ENCODE measurements at regions not wholly inside any gene's neighbourhood (a gene's known extent, or its start where the extent isn't known, plus 50 kb on each side); places are given as distances from the start of the nearest gene placed in this dataset.
A peak's percentile ranks its signal among the peaks of the same experiment; 100 is the strongest.

- WGBS (ENCODE audit: insufficient coverage, insufficient replicate concordance, low lambda C conversion rate, missing lambda C conversion rate) = 6% methylated on average over 1 of the region's 1 CpG
- ChIA-PET POLR2A (no interaction called here), RAD21 (ENCODE audit: unreplicated experiment) (no interaction called here), CTCF (no interaction called here), SMC1A (ENCODE audit: uncharacterized antibody, unreplicated experiment) (interaction anchor here (0.9 kb wide), 1 partner anchor 11 kb away, joined by 3 read pairs; no protein-coding TSS in a partner anchor)
- FAIRE-seq = no peak
- Histone ChIP-seq H4K20me1 (ENCODE audit: control insufficient read depth, insufficient read depth) (no peaks in the 10 kb centered on the region), H3K36me3 (ENCODE audit: control insufficient read depth in 2 of 2, insufficient read depth in 2 of 2, low read length in 1 of 2) (no peaks in the 10 kb centered on the region), H3K4me1 (ENCODE audit: control insufficient read depth, insufficient read depth, low read length) (no peaks in the 10 kb centered on the region), H3K4me2 (ENCODE audit: control insufficient read depth, insufficient read depth) (no peak overlapping the region), H3K27ac (ENCODE audit: control insufficient read depth, insufficient read depth) (no peak overlapping the region), H3K27me3 (replicated peaks in 1 of 2; ENCODE audit: control insufficient read depth in 2 of 2, insufficient read depth in 2 of 2, low read length in 1 of 2) (no peaks in the 10 kb centered on the region), H2AFZ (ENCODE audit: control insufficient read depth, low read depth, low read length) (no peak overlapping the region), H3K9me3 (replicated peaks; ENCODE audit: control insufficient read depth, insufficient read depth, low read length) (no peaks in the 10 kb centered on the region), H3K9ac (ENCODE audit: control insufficient read depth, insufficient read depth, low read length) (no peak overlapping the region), H3K79me2 (ENCODE audit: control insufficient read depth, insufficient read depth, low read length) (no peaks in the 10 kb centered on the region), H3K4me3 (no peak overlapping the region)
- DNase-seq (ENCODE audit: low read depth, low spot score) = no peak
- in situ Hi-C loops (cut with MboI) = no loop called here
- no peak for ATAC-seq
- intact Hi-C loops (cut with micrococcal nuclease; ENCODE audit: unreplicated experiment) = no loop called here
- TF ChIP-seq CHD4 (IDR thresholded peaks at IDR 0.05) = no peak
- no TSS peak for BruUV-seq (replicated peaks)
These were observed 208.2 kb downstream of the TFEC start for GRCh38 chr7:115822380-115822779.

DNA sequence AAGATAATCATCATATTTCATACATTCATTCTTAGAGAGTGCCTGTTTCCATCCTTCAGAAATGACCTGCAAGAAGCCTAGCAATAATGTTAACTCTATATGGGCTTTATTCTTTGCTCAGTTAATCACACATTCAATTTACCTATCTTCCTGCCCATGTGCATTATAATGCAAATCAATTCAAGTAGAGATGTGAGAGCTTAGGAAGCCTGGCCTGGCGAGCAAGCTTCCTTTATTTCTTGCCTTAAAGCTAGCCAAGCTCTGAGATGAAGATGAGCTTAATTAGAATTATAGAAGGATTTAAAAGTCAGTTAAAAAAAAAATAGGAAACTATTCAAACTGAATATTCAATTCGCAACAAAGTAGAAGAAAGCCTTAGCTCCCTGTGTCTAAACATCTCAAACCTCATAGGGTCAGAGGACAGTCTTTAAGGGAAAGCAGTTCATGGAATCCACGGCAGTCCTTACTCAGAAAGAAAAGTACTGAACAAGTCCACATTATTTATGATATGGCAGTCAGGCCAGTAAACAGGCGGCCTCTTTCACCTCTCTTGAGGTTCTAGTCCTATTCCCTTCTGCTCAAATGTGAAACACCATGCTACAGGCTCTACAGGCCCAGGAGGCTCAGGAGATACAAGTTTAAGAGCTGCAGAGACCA, 214.1 kb downstream of the TFEC start:
- Histone ChIP-seq H3K4me2 (ENCODE audit: control insufficient read depth, insufficient read depth) (no peak overlapping the region), H3K27ac (ENCODE audit: control insufficient read depth, insufficient read depth) (no peak overlapping the region), H3K27me3 (replicated peaks in 1 of 2; ENCODE audit: control insufficient read depth in 2 of 2, insufficient read depth in 2 of 2, low read length in 1 of 2) (no peaks in the 10 kb centered on the region), H3K4me1 (ENCODE audit: control insufficient read depth, insufficient read depth, low read length) (no peaks in the 10 kb centered on the region), H2AFZ (ENCODE audit: control insufficient read depth, low read depth, low read length) (no peak overlapping the region), H3K79me2 (ENCODE audit: control insufficient read depth, insufficient read depth, low read length) (no peaks in the 10 kb centered on the region), H3K4me3 (no peak overlapping the region), H4K20me1 (ENCODE audit: control insufficient read depth, insufficient read depth) (no peaks in the 10 kb centered on the region), H3K9ac (ENCODE audit: control insufficient read depth, insufficient read depth, low read length) (no peak overlapping the region), H3K9me3 (replicated peaks; ENCODE audit: control insufficient read depth, insufficient read depth, low read length) (no peaks in the 10 kb centered on the region), H3K36me3 (ENCODE audit: control insufficient read depth in 2 of 2, insufficient read depth in 2 of 2, low read length in 1 of 2) (no peaks in the 10 kb centered on the region)
- SMC1A ChIA-PET (ENCODE audit: uncharacterized antibody, unreplicated experiment) = interaction anchor here (0.7 kb wide), 1 partner anchor 12 kb away, joined by 7 read pairs; no protein-coding TSS in a partner anchor
- WGBS (ENCODE audit: insufficient coverage, insufficient replicate concordance, low lambda C conversion rate, missing lambda C conversion rate) = 12% methylated on average over 4 of the region's 4 CpGs
- TF ChIP-seq HCFC1 (IDR thresholded peaks at IDR 0.05; ENCODE audit: low read length) = no peak
- TF ChIP-seq NBN (IDR thresholded peaks at IDR 0.05) = no peak
- TF ChIP-seq, protein P1, sequence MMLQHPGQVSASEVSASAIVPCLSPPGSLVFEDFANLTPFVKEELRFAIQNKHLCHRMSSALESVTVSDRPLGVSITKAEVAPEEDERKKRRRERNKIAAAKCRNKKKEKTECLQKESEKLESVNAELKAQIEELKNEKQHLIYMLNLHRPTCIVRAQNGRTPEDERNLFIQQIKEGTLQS (IDR thresholded peaks at IDR 0.05; ENCODE audit: borderline replicate concordance, extremely low read depth, low read depth, low read length) = no peak
- TF ChIP-seq, protein P2, sequence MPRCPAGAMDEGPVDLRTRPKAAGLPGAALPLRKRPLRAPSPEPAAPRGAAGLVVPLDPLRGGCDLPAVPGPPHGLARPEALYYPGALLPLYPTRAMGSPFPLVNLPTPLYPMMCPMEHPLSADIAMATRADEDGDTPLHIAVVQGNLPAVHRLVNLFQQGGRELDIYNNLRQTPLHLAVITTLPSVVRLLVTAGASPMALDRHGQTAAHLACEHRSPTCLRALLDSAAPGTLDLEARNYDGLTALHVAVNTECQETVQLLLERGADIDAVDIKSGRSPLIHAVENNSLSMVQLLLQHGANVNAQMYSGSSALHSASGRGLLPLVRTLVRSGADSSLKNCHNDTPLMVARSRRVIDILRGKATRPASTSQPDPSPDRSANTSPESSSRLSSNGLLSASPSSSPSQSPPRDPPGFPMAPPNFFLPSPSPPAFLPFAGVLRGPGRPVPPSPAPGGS (IDR thresholded peaks at IDR 0.05; ENCODE audit: borderline replicate concordance, insufficient read depth, low read depth, low read length, poor library complexity, severe bottlenecking) = no peak
- TF ChIP-seq ZNF592 (IDR thresholded peaks at IDR 0.05) = no peak
- TF ChIP-seq, protein P3, sequence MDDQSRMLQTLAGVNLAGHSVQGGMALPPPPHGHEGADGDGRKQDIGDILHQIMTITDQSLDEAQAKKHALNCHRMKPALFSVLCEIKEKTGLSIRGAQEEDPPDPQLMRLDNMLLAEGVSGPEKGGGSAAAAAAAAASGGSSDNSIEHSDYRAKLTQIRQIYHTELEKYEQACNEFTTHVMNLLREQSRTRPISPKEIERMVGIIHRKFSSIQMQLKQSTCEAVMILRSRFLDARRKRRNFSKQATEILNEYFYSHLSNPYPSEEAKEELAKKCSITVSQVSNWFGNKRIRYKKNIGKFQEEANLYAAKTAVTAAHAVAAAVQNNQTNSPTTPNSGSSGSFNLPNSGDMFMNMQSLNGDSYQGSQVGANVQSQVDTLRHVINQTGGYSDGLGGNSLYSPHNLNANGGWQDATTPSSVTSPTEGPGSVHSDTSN (IDR thresholded peaks at IDR 0.05; ENCODE audit: insufficient replicate concordance, low read depth, low read length) = no peak
- no peak for TF ChIP-seq SIN3A (IDR thresholded peaks at IDR 0.05; ENCODE audit: low read depth, low read length)
- RAD21 ChIA-PET (ENCODE audit: unreplicated experiment) = no interaction called here
- ATAC-seq = no peak
- FAIRE-seq = peak; percentile 18
- POLR2A ChIA-PET = no interaction called here
- CTCF ChIA-PET = interaction anchor here (0.7 to 1.1 kb wide), 2 partner anchors 10 to 99 kb away, joined by 3 read pairs; no protein-coding TSS in a partner anchor
- in situ Hi-C loops (cut with MboI) (no loop called here), intact Hi-C loops (cut with micrococcal nuclease; ENCODE audit: unreplicated experiment) (no loop called here)
- no peak for DNase-seq (ENCODE audit: low read depth, low spot score)
- no TSS peak for BruUV-seq (replicated peaks)
